ENCODE measurements at regions not wholly inside any gene's neighbourhood (a gene's known extent, or its start where the extent isn't known, plus 50 kb on each side); places are given as distances from the start of the nearest gene placed in this dataset.

DNA sequence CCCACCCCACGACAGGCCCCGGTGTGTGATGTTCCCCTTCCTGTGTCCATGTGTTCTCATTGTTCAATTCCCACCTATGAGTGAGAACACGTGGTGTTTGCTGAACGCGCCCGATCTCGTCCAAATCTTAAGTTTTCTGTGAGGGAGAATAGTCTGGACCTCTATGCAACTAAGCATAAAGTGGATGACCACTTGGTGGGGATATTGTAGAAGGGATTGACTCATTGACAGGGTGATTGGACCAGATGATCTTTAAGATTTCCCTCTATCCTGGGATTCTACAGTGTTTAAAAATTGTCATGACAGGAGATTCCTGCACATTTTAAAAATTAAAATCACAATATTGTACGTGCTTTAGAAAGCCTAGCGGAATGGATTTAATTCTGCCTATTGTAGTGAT, 141.3 kb downstream of the TRMT11 start:
- TF ChIP-seq, protein P1, sequence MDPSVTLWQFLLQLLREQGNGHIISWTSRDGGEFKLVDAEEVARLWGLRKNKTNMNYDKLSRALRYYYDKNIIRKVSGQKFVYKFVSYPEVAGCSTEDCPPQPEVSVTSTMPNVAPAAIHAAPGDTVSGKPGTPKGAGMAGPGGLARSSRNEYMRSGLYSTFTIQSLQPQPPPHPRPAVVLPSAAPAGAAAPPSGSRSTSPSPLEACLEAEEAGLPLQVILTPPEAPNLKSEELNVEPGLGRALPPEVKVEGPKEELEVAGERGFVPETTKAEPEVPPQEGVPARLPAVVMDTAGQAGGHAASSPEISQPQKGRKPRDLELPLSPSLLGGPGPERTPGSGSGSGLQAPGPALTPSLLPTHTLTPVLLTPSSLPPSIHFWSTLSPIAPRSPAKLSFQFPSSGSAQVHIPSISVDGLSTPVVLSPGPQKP (CRISPR knock-in tag; IDR thresholded peaks at IDR 0.05) = no peak
- no peak for TF ChIP-seq TAF1 (IDR thresholded peaks at IDR 0.05; ENCODE audit: control insufficient read depth, extremely low read depth, insufficient read depth, low read length, severe bottlenecking)
- TF ChIP-seq, protein P2, sequence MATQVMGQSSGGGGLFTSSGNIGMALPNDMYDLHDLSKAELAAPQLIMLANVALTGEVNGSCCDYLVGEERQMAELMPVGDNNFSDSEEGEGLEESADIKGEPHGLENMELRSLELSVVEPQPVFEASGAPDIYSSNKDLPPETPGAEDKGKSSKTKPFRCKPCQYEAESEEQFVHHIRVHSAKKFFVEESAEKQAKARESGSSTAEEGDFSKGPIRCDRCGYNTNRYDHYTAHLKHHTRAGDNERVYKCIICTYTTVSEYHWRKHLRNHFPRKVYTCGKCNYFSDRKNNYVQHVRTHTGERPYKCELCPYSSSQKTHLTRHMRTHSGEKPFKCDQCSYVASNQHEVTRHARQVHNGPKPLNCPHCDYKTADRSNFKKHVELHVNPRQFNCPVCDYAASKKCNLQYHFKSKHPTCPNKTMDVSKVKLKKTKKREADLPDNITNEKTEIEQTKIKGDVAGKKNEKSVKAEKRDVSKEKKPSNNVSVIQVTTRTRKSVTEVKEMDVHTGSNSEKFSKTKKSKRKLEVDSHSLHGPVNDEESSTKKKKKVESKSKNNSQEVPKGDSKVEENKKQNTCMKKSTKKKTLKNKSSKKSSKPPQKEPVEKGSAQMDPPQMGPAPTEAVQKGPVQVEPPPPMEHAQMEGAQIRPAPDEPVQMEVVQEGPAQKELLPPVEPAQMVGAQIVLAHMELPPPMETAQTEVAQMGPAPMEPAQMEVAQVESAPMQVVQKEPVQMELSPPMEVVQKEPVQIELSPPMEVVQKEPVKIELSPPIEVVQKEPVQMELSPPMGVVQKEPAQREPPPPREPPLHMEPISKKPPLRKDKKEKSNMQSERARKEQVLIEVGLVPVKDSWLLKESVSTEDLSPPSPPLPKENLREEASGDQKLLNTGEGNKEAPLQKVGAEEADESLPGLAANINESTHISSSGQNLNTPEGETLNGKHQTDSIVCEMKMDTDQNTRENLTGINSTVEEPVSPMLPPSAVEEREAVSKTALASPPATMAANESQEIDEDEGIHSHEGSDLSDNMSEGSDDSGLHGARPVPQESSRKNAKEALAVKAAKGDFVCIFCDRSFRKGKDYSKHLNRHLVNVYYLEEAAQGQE (IDR thresholded peaks at IDR 0.05; ENCODE audit: borderline replicate concordance) = peak; percentile 20; the same call in 1 of the 2 replicates
- TF ChIP-seq, protein P2 (CRISPR knock-in tag; IDR thresholded peaks at IDR 0.05; ENCODE audit: low read depth) = no peak
- no peak for TF ChIP-seq POLR2A (conservative IDR thresholded peaks at IDR 0.05)
- TF ChIP-seq, protein P3, sequence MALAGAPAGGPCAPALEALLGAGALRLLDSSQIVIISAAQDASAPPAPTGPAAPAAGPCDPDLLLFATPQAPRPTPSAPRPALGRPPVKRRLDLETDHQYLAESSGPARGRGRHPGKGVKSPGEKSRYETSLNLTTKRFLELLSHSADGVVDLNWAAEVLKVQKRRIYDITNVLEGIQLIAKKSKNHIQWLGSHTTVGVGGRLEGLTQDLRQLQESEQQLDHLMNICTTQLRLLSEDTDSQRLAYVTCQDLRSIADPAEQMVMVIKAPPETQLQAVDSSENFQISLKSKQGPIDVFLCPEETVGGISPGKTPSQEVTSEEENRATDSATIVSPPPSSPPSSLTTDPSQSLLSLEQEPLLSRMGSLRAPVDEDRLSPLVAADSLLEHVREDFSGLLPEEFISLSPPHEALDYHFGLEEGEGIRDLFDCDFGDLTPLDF (CRISPR knock-in tag; IDR thresholded peaks at IDR 0.05) = no peak
- no peak for TF ChIP-seq TCF7 (IDR thresholded peaks at IDR 0.05; ENCODE audit: borderline replicate concordance)
- no peak for TF ChIP-seq NFRKB (IDR thresholded peaks at IDR 0.05; ENCODE audit: low read depth)
- TF ChIP-seq, protein P4, sequence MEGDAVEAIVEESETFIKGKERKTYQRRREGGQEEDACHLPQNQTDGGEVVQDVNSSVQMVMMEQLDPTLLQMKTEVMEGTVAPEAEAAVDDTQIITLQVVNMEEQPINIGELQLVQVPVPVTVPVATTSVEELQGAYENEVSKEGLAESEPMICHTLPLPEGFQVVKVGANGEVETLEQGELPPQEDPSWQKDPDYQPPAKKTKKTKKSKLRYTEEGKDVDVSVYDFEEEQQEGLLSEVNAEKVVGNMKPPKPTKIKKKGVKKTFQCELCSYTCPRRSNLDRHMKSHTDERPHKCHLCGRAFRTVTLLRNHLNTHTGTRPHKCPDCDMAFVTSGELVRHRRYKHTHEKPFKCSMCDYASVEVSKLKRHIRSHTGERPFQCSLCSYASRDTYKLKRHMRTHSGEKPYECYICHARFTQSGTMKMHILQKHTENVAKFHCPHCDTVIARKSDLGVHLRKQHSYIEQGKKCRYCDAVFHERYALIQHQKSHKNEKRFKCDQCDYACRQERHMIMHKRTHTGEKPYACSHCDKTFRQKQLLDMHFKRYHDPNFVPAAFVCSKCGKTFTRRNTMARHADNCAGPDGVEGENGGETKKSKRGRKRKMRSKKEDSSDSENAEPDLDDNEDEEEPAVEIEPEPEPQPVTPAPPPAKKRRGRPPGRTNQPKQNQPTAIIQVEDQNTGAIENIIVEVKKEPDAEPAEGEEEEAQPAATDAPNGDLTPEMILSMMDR (IDR thresholded peaks at IDR 0.05 in 2 of 3, conservative IDR thresholded peaks at IDR 0.05 in 1 of 3; ENCODE audit: insufficient read depth in 2 of 3, low read depth in 1 of 3, low read length in 3 of 3) = peak in 2 of 3 experiments; percentile 11 to 40; a peak in 2 of 6 replicates
- no peak for TF ChIP-seq GTF2F1 (IDR thresholded peaks at IDR 0.05; ENCODE audit: low read depth, low read length)
